HepG2 (cell line): ENCODE measurements at regions not wholly inside any gene's neighbourhood (a gene's known extent, or its start where the extent isn't known, plus 50 kb on each side); places are given as distances from the start of the nearest gene placed in this dataset.

Experiments used
- ATAC-seq: fragments of 200-7000 bp; cut with Tn5 transposase; 3 replicates; pipeline ENCODE4 v1.9.1; 2020; ENCODE audit warnings: mild to moderate bottlenecking, moderate library complexity
- BruUV-seq: library from RNA; stranded (reverse); fragments of 400-500 nt; replicated peaks from 2 replicates; lab custom pipeline; 2021; lab: Mats Ljungman, UMichigan
- CTCF ChIA-PET: fragments of 300-600 bp; formaldehyde crosslinking; extraction: SDS; loops from one replicate; lab custom pipeline; 2021; ENCODE audit warnings: low total read pairs, inconsistent platforms, low intra/inter-chr PET ratio; lab: Yijun Ruan, JAX
- POLR2A ChIA-PET: fragments of 350-600 bp; sonication (Branson Sonifier 250); formaldehyde crosslinking; loops from one replicate; lab custom pipeline; 2020; ENCODE audit warnings: antibody characterized with exemption, inconsistent platforms; lab: Yijun Ruan, JAX
- DNase-seq: peaks from one replicate; pipeline ENCODE4 v3.0.0-alpha.2; 2015; ENCODE audit warnings: low spot score
- FAIRE-seq: peaks from 3 replicates; lab custom pipeline; 2011; peaks lifted over from hg19 to GRCh38; lab: Jason Lieb, UNC
- H2AFZ ChIP-seq: one replicate; pipeline ENCODE4 v1.6.1; 2011; ENCODE audit warnings: low read length, inconsistent platforms
- H3K27ac ChIP-seq: fragments of 300-600 bp; 3 replicates; pipeline ENCODE4 v1.8.0; 2011; ENCODE audit warnings: mixed run types, mild to moderate bottlenecking, mixed read lengths, low read length, inconsistent platforms; ENCODE audit not compliant: insufficient read depth; ENCODE audit errors: extremely low read length
- H3K27me3 ChIP-seq, 2 experiments: fragments of 200-600 bp in 1 of 2; 2 replicates in 1 of 2; 3 replicates in 1 of 2; pipeline versions ENCODE4 v1.6.0 to v1.8.0; 2011; ENCODE audit warnings: low read length in 2 of 2, mild to moderate bottlenecking in 2 of 2, moderate library complexity in 2 of 2, inconsistent platforms in 1 of 2; ENCODE audit not compliant: insufficient read depth in 2 of 2, control insufficient read depth in 1 of 2
- H3K36me3 ChIP-seq, 2 experiments: fragments of 200-600 bp in 1 of 2; replicated peaks in 1 of 2; 2 replicates in 1 of 2; 3 replicates in 1 of 2; pipeline versions ENCODE4 v1.5.1 to v1.8.0; 2011; ENCODE audit warnings: low read length in 2 of 2, inconsistent platforms in 1 of 2; ENCODE audit not compliant: insufficient read depth in 2 of 2, control insufficient read depth in 1 of 2
- H3K4me1 ChIP-seq: 2 replicates; pipeline ENCODE4 v1.5.1; 2012; ENCODE audit warnings: low read length, inconsistent platforms; ENCODE audit not compliant: insufficient read depth
- H3K4me2 ChIP-seq: 2 replicates; pipeline ENCODE4 v1.6.0; 2011; ENCODE audit warnings: low read depth, low read length, inconsistent platforms
- H3K4me3 ChIP-seq, 3 experiments: fragments of 200-600 bp in 1 of 3; sonication (generic), shearing (Covaris generic) in 1 of 3; replicated peaks in 1 of 3; 2 replicates each; pipeline ENCODE4 v1.5.1; 2011 to 2016; ENCODE audit warnings: low read length in 3 of 3, inconsistent platforms in 2 of 3, low read depth in 2 of 3, mild to moderate bottlenecking in 2 of 3, control low read depth in 1 of 3, mixed read lengths in 1 of 3; ENCODE audit not compliant: insufficient read depth in 1 of 3
- H3K79me2 ChIP-seq: one replicate; pipeline ENCODE4 v1.6.1; 2011; ENCODE audit warnings: low read length, inconsistent platforms; ENCODE audit not compliant: insufficient read depth
- H3K9ac ChIP-seq: 2 replicates; pipeline ENCODE4 v1.6.0; 2011; ENCODE audit warnings: mild to moderate bottlenecking, low read depth, low read length, inconsistent platforms; ENCODE audit not compliant: insufficient read depth
- H3K9me3 ChIP-seq: 2 replicates; pipeline ENCODE4 v1.5.1; 2012; ENCODE audit warnings: mild to moderate bottlenecking, low read length
- H4K20me1 ChIP-seq: 2 replicates; pipeline ENCODE4 v1.6.0; 2011; ENCODE audit warnings: inconsistent platforms, mild to moderate bottlenecking, low read length, moderate library complexity; ENCODE audit not compliant: insufficient read depth
- ARNT2 ChIP-seq: sonication (generic); formaldehyde crosslinking; IDR thresholded peaks from 2 replicates; pipeline ENCODE4 v1.8.0; 2022; ENCODE audit warnings: mild to moderate bottlenecking, low read depth, missing genetic modification reagents, moderate library complexity
- ATAD3A ChIP-seq: sonication (generic); formaldehyde crosslinking; IDR thresholded peaks from 2 replicates; pipeline ENCODE4 v1.4.0; 2020; ENCODE audit warnings: missing genetic modification reagents
- FOXA3 ChIP-seq: IDR thresholded peaks from 2 replicates; pipeline ENCODE4 v1.6.1; 2016; ENCODE audit warnings: missing genetic modification reagents, missing compliant biosample characterization
- KMT2A ChIP-seq: sonication (generic); formaldehyde crosslinking; IDR thresholded peaks from 2 replicates; pipeline ENCODE4 v1.4.0; 2020; ENCODE audit warnings: missing genetic modification reagents
- POLR2AphosphoS2 ChIP-seq: IDR thresholded peaks from 2 replicates; pipeline ENCODE4 v1.6.1; 2011; ENCODE audit warnings: low read depth, low read length, improper control_type of control experiment
- SP5 ChIP-seq: IDR thresholded peaks from 2 replicates; pipeline ENCODE4 v1.6.1; 2016; ENCODE audit warnings: low read depth, borderline replicate concordance
- STAG1 ChIP-seq: sonication (generic); formaldehyde crosslinking; IDR thresholded peaks from 2 replicates; pipeline ENCODE4 v1.4.0; 2020; ENCODE audit warnings: missing genetic modification reagents
- TCF7L2 ChIP-seq: IDR thresholded peaks from 2 replicates; pipeline ENCODE4 v1.6.1; 2011; ENCODE audit warnings: mild to moderate bottlenecking, low read depth, low read length, moderate library complexity
- ZFYVE20 ChIP-seq: sonication (generic); formaldehyde crosslinking; IDR thresholded peaks from 2 replicates; pipeline ENCODE4 v1.8.0; 2023; ENCODE audit warnings: low read depth, mild to moderate bottlenecking, moderate library complexity, missing genetic modification reagents, borderline replicate concordance
- ZNF329 ChIP-seq: sonication (generic); formaldehyde crosslinking; IDR thresholded peaks from 2 replicates; pipeline ENCODE4 v1.9.0; 2021; ENCODE audit warnings: low read depth, mild to moderate bottlenecking, missing genetic modification reagents
- ZNF430 ChIP-seq: sonication (generic); formaldehyde crosslinking; IDR thresholded peaks from 2 replicates; pipeline ENCODE4 v1.9.0; 2021; ENCODE audit warnings: mild to moderate bottlenecking, missing genetic modification reagents
- ZSCAN12 ChIP-seq: sonication (generic); formaldehyde crosslinking; IDR thresholded peaks from 2 replicates; pipeline ENCODE4 v1.9.0; 2021; ENCODE audit warnings: mild to moderate bottlenecking, missing genetic modification reagents
- ZSCAN9 ChIP-seq: IDR thresholded peaks from 2 replicates; pipeline ENCODE4 v1.6.1; 2016; ENCODE audit warnings: borderline replicate concordance
- WGBS: methylation state at CpG from one replicate; pipeline ENCODE4 v1.1.6; 2017; ENCODE audit warnings: low lambda C conversion rate; 5-methylcytosine and 5-hydroxymethylcytosine counted together
- in situ Hi-C: cut with HindIII; loops from 2 replicates; pipeline ENCODE4 v1.10.0; 2017; ENCODE audit warnings: low pct_unique_long_range_greater_than_20kb; ENCODE audit not compliant: extremely low pct_ligation_motif_present
- intact Hi-C: fragments of 100-400 bp; cut with micrococcal nuclease; formaldehyde crosslinking; loops from one replicate; pipeline ENCODE4 v1.10.0; 2022; ENCODE audit not compliant: unreplicated experiment
- TF ChIP-seq, protein P1 (sequence below): sonication (generic); formaldehyde crosslinking; IDR thresholded peaks from 2 replicates; pipeline ENCODE4 v1.4.0; 2020; ENCODE audit warnings: missing genetic modification reagents
- TF ChIP-seq, protein P2 (sequence below): sonication (generic); formaldehyde crosslinking; IDR thresholded peaks from 2 replicates; pipeline ENCODE4 v1.8.1; 2023; ENCODE audit warnings: mild to moderate bottlenecking, inconsistent platforms, moderate library complexity, missing genetic modification reagents, borderline replicate concordance
- TF ChIP-seq, protein P3 (sequence below): sonication (generic); formaldehyde crosslinking; IDR thresholded peaks from 2 replicates; pipeline ENCODE4 v1.8.0; 2022; ENCODE audit warnings: missing genetic modification reagents, mild to moderate bottlenecking, moderate library complexity, borderline replicate concordance

DNA sequence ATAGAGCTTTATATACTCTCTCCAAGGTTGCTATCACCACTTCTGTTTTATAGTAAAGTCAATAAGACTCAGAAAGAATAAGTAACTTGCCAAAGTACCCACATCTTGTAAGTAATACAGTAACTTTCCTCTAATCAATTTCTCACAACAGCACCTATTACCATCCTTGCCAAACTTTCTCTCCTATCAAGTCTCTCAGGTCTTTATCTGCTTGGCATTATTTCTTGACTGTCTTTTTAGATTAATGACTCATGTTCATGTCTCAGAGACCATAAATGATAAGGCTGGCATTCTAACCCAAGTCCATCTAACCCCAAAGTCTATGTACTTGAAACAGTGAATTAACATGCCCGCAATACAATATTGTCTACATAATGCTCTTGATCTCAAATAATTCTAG lies 618.0 kb upstream of the ZEB2 start:
- H2AFZ ChIP-seq = no peak overlapping the region
- no peak overlapping the region for H3K9ac ChIP-seq
- H3K27me3 ChIP-seq = no peaks in the 10 kb centered on the region
- no peaks in the 10 kb centered on the region for H3K9me3 ChIP-seq
- in situ Hi-C loops (no loop called here), intact Hi-C loops (no loop called here)
- H3K79me2 ChIP-seq = no peaks in the 10 kb centered on the region
- WGBS = 93% methylated on average over 1 of the region's 1 CpG
- no peak overlapping the region for H3K27ac ChIP-seq
- H3K4me3 ChIP-seq = no peak overlapping the region
- H4K20me1 ChIP-seq = no peaks in the 10 kb centered on the region
- ATAC-seq (no peak), FAIRE-seq (no peak), DNase-seq (no peak)
- H3K4me2 ChIP-seq = no peak overlapping the region
- CTCF ChIA-PET = no interaction called here
- BruUV-seq = no TSS peak
- H3K4me1 ChIP-seq = no peaks in the 10 kb centered on the region
- H3K36me3 ChIP-seq = no peaks in the 10 kb centered on the region
- POLR2A ChIA-PET = no interaction called here
- TF ChIP-seq STAG1 (CRISPR knock-in tag) = no peak
- no peak for TF ChIP-seq ZFYVE20 (CRISPR knock-in tag)
- no peak for TF ChIP-seq ZSCAN12
- no peak for TF ChIP-seq ARNT2 (CRISPR knock-in tag)
- TF ChIP-seq, protein P1, sequence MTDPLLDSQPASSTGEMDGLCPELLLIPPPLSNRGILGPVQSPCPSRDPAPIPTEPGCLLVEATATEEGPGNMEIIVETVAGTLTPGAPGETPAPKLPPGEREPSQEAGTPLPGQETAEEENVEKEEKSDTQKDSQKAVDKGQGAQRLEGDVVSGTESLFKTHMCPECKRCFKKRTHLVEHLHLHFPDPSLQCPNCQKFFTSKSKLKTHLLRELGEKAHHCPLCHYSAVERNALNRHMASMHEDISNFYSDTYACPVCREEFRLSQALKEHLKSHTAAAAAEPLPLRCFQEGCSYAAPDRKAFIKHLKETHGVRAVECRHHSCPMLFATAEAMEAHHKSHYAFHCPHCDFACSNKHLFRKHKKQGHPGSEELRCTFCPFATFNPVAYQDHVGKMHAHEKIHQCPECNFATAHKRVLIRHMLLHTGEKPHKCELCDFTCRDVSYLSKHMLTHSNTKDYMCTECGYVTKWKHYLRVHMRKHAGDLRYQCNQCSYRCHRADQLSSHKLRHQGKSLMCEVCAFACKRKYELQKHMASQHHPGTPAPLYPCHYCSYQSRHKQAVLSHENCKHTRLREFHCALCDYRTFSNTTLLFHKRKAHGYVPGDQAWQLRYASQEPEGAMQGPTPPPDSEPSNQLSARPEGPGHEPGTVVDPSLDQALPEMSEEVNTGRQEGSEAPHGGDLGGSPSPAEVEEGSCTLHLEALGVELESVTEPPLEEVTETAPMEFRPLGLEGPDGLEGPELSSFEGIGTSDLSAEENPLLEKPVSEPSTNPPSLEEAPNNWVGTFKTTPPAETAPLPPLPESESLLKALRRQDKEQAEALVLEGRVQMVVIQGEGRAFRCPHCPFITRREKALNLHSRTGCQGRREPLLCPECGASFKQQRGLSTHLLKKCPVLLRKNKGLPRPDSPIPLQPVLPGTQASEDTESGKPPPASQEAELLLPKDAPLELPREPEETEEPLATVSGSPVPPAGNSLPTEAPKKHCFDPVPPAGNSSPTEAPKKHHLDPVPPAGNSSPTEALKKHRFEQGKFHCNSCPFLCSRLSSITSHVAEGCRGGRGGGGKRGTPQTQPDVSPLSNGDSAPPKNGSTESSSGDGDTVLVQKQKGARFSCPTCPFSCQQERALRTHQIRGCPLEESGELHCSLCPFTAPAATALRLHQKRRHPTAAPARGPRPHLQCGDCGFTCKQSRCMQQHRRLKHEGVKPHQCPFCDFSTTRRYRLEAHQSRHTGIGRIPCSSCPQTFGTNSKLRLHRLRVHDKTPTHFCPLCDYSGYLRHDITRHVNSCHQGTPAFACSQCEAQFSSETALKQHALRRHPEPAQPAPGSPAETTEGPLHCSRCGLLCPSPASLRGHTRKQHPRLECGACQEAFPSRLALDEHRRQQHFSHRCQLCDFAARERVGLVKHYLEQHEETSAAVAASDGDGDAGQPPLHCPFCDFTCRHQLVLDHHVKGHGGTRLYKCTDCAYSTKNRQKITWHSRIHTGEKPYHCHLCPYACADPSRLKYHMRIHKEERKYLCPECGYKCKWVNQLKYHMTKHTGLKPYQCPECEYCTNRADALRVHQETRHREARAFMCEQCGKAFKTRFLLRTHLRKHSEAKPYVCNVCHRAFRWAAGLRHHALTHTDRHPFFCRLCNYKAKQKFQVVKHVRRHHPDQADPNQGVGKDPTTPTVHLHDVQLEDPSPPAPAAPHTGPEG (CRISPR knock-in tag) = no peak
- TF ChIP-seq, protein P2, sequence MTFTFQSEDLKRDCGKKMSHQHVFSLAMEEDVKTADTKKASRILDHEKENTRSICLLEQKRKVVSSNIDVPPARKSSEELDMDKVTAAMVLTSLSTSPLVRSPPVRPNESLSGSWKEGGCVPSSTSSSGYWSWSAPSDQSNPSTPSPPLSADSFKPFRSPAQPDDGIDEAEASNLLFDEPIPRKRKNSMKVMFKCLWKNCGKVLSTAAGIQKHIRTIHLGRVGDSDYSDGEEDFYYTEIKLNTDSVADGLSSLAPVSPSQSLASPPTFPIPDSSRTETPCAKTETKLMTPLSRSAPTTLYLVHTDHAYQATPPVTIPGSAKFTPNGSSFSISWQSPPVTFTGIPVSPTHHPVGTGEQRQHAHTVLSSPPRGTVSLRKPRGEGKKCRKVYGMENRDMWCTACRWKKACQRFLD (CRISPR knock-in tag) = no peak
- no peak for TF ChIP-seq KMT2A
- TF ChIP-seq ZNF430 = no peak
- no peak for TF ChIP-seq ATAD3A (CRISPR knock-in tag)
- TF ChIP-seq FOXA3 (CRISPR knock-in tag) = no peak
- no peak for TF ChIP-seq POLR2AphosphoS2
- no peak for TF ChIP-seq SP5 (CRISPR knock-in tag)
- no peak for TF ChIP-seq TCF7L2
- no peak for TF ChIP-seq ZNF329 (CRISPR knock-in tag)
- no peak for TF ChIP-seq ZSCAN9 (CRISPR knock-in tag)
- TF ChIP-seq, protein P3, sequence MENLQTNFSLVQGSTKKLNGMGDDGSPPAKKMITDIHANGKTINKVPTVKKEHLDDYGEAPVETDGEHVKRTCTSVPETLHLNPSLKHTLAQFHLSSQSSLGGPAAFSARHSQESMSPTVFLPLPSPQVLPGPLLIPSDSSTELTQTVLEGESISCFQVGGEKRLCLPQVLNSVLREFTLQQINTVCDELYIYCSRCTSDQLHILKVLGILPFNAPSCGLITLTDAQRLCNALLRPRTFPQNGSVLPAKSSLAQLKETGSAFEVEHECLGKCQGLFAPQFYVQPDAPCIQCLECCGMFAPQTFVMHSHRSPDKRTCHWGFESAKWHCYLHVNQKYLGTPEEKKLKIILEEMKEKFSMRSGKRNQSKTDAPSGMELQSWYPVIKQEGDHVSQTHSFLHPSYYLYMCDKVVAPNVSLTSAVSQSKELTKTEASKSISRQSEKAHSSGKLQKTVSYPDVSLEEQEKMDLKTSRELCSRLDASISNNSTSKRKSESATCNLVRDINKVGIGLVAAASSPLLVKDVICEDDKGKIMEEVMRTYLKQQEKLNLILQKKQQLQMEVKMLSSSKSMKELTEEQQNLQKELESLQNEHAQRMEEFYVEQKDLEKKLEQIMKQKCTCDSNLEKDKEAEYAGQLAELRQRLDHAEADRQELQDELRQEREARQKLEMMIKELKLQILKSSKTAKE (CRISPR knock-in tag) = no peak
